AG04450 (cell line): ENCODE measurements at regions not wholly inside any gene's neighbourhood (a gene's known extent, or its start where the extent isn't known, plus 50 kb on each side); places are given as distances from the start of the nearest gene placed in this dataset.

Experiments
- CTCF ChIA-PET: fragments of 300-600, 350-600 bp; formaldehyde crosslinking; extraction: SDS; loops from one replicate; lab custom pipeline; 2022; ENCODE audit warnings: antibody characterized with exemption, inconsistent platforms; lab: Charles Lee
- POLR2A ChIA-PET: fragments of 350-600 bp; formaldehyde crosslinking; extraction: SDS; loops from one replicate; lab custom pipeline; 2021; ENCODE audit warnings: antibody characterized with exemption, inconsistent platforms; lab: Yijun Ruan, JAX
- DNase-seq: peaks from one replicate; pipeline ENCODE4 v3.0.0-alpha.2; 2011; ENCODE audit warnings: low read depth, low spot score
- H3K27ac ChIP-seq: one replicate; pipeline ENCODE4 v1.5.1; 2012; ENCODE audit warnings: low read depth, low read length, control low read depth
- H3K27me3 ChIP-seq: one replicate; pipeline ENCODE4 v1.6.0; 2012; ENCODE audit warnings: low read length; ENCODE audit not compliant: control insufficient read depth, insufficient read depth
- H3K4me3 ChIP-seq: 2 replicates; pipeline ENCODE4 v1.5.1; 2011; ENCODE audit warnings: mild to moderate bottlenecking, low read depth, low read length, control low read depth
- H3K9me3 ChIP-seq: 2 replicates; pipeline ENCODE4 v1.5.1; 2012; ENCODE audit warnings: low read length; ENCODE audit not compliant: control insufficient read depth, insufficient read depth
- TF ChIP-seq, protein P1 (sequence below): IDR thresholded peaks from 2 replicates; pipeline ENCODE4 v1.5.1; 2011; ENCODE audit warnings: low read depth, low read length, control low read depth, inconsistent platforms

GRCh38 chr1:195195423-195196057 is 1412.7 kb downstream of the KCNT2 start:
- TF ChIP-seq, protein P1, sequence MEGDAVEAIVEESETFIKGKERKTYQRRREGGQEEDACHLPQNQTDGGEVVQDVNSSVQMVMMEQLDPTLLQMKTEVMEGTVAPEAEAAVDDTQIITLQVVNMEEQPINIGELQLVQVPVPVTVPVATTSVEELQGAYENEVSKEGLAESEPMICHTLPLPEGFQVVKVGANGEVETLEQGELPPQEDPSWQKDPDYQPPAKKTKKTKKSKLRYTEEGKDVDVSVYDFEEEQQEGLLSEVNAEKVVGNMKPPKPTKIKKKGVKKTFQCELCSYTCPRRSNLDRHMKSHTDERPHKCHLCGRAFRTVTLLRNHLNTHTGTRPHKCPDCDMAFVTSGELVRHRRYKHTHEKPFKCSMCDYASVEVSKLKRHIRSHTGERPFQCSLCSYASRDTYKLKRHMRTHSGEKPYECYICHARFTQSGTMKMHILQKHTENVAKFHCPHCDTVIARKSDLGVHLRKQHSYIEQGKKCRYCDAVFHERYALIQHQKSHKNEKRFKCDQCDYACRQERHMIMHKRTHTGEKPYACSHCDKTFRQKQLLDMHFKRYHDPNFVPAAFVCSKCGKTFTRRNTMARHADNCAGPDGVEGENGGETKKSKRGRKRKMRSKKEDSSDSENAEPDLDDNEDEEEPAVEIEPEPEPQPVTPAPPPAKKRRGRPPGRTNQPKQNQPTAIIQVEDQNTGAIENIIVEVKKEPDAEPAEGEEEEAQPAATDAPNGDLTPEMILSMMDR, result no peak
- DNase-seq, result no peak
- H3K27me3 ChIP-seq, result no peaks in the 10 kb centered on the region
- no peak overlapping the region for H3K27ac ChIP-seq
- no peaks in the 10 kb centered on the region for H3K9me3 ChIP-seq
- POLR2A ChIA-PET, result no interaction called here
- H3K4me3 ChIP-seq, result no peak overlapping the region
- CTCF ChIA-PET, result no interaction called here

DNA sequence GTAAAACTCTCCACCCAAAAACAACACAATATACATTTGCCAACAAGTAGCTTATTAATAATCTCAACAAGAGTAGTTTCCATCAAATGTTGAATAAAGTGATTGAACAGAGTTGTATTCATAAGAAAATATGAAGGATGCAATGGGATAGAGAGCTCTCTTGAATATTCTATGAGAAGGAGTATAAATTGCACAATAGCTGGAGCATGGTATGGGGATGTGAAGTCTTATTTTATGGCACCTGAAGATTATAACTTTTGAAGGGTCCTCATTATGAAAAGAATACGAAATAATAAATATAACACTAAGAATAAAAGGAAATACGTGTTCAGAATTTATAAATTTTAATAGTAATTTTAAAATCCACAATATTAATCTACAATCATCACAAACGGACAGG is 1415.1 kb downstream of the KCNT2 start:
- DNase-seq, result no peak
- no peak overlapping the region for H3K4me3 ChIP-seq
- ChIA-PET CTCF (no interaction called here), POLR2A (no interaction called here)
- H3K27ac ChIP-seq, result no peak overlapping the region
- TF ChIP-seq, protein P1, result no peak
- H3K9me3 ChIP-seq, result no peaks in the 10 kb centered on the region
- H3K27me3 ChIP-seq, result no peaks in the 10 kb centered on the region

DNA sequence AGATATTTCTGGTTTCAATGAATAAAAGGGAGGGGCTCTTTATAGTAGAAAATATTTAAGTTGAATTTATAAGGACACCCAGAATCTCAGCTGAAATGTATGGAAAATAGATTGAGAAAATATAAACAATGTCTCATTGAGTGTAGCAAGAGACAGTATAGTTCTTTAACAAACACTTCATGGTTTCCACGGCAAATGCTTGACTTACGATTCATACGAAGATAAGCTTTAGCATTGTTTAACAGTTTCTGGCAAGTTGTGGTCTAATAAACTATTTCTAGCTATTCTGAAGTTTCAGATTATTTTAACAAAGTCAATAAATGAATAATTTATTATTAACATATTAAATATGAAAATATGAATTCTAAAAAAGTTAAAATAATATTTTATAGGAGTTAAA is 1419.4 kb downstream of the KCNT2 start:
- DNase-seq, result no peak
- Histone ChIP-seq H3K27me3 (no peaks in the 10 kb centered on the region), H3K4me3 (no peak overlapping the region), H3K9me3 (no peaks in the 10 kb centered on the region), H3K27ac (no peak overlapping the region)
- ChIA-PET POLR2A (no interaction called here), CTCF (no interaction called here)
- TF ChIP-seq, protein P1, result no peak

DNA sequence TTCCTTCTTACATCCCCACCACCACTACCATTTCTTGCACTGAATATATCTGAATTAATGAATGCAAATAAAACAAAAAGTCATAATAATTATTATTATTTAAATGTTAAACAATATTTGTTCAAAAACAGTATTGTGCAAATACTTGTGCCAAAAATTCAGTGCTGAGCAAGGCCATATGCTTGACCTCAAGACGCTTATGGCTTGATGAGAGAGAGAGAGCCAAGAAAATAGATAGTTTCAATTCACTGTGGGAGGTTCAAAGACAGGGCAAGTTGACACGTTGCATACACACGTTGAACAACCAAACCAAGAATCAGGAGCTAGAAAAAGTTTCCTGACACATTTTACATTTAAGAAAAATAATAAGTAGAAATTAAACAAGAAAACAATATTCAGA is 1421.7 kb downstream of the KCNT2 start:
- CTCF ChIA-PET, result interaction anchor here (0.6 kb wide), 1 partner anchor 34 kb away, joined by 3 read pairs; no protein-coding TSS in a partner anchor
- POLR2A ChIA-PET, result no interaction called here
- Histone ChIP-seq H3K9me3 (no peaks in the 10 kb centered on the region), H3K27ac (no peak overlapping the region), H3K4me3 (no peak overlapping the region), H3K27me3 (no peaks in the 10 kb centered on the region)
- no peak for DNase-seq
- TF ChIP-seq, protein P1, result no peak

- TF ChIP-seq, protein P1, result no peak
- Histone ChIP-seq H3K27me3 (no peaks in the 10 kb centered on the region), H3K27ac (no peak overlapping the region), H3K4me3 (no peak overlapping the region), H3K9me3 (no peaks in the 10 kb centered on the region)
- POLR2A ChIA-PET, result no interaction called here
- no peak for DNase-seq
- CTCF ChIA-PET, result interaction anchor here (0.6 kb wide), 1 partner anchor 35 kb away, joined by 3 read pairs; no protein-coding TSS in a partner anchor
Observed at GRCh38 chr1:195185736-195186135, 1422.5 kb downstream of the KCNT2 start.
